ENCODE measurements at regions not wholly inside any gene's neighbourhood (a gene's known extent, or its start where the extent isn't known, plus 50 kb on each side); places are given as distances from the start of the nearest gene placed in this dataset.

- DNase-seq = no peak
These were observed 104.1 kb downstream of the KCTD15 start for GRCh38 chr19:33900817-33901216.

DNA sequence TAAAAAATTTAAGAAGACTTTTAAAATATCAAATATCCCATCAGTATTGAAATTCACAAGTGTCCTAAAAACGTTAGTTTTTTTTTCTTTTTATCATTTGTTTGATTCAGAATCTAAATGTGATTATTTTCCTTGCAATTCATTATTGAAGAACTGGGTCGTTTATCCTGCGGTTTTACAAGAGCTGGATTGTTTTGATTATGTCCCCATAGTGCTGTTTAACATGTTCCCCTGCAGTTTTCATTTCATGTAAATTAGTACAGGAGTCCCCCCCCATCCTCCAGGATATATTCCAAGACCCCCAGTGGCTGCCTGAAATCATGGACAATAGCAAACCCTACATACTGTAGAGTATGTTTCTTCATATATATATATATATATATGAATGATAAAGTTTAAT is 105.7 kb downstream of the KCTD15 start:
- no peak for DNase-seq

GRCh38 chr19:33902802-33903488 is 106.3 kb downstream of the KCTD15 start:
- DNase-seq = no peak

- DNase-seq = no peak
These were observed 106.8 kb downstream of the KCTD15 start for GRCh38 chr19:33903489-33903850.

- DNase-seq = peak; percentile 48
These were observed 108.0 kb downstream of the KCTD15 start for GRCh38 chr19:33904681-33905080.

DNA sequence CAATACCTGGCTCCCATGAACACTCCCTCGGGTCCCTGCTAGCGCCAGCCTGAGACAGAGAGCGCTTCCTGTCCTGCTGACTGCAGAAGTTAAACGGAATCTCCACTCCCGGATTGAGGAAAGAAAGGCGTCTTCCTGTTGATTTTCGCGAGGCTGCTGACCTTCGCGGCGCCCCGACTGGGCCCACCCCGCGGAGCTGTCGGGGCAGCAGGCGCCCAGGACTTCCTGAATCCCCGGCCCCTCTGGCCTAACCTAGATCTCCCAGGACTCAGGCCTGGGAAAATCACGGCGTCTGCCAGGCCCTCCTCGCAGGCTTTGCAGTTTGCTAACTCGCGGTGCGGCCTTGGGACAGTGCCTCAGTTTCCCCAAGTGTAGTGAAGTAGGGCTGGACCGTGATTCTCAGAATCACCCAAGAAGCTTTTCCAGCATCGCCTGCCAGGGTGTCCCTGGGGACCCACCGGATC is 108.8 kb downstream of the KCTD15 start:
- no peak for DNase-seq

- DNase-seq = peak; percentile 77
These were observed 109.4 kb downstream of the KCTD15 start for GRCh38 chr19:33905937-33906577.

DNA sequence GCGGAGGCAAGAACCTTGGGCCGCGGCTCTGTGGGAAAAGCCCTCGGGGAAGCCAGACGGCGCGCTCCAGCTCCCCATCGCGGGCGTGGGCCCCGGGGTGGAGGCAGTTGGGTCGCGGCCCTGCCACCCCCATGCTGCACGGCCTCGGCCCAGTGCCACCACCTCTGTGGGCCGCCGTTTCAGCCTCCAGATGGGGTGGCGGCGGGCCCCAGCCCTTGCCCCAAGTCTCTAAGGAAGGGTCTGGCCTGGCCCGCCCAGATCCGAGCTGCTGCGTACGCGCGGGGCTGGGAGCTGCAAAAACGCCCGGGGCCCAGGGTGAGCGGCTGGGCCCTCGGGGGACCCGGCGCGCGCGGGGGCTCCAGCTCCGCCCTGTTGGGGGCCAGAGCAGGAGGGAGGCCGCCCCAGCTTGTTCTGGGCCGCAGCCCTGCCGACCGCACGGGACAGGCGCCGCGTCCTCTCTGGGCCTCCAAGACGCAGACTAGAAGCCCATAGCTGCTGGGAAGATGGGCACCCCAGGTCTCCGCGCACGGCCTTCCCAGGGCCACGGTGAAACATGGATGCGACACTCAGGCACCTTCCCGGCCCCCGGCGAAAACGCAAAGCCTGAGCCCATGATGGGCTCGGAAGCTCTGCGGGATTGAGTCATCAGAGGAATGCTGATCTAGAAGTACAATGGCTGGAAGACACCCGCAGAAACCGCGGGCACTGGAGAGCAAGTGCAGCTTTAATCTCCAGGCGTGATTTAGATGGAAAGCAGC is 110.1 kb downstream of the KCTD15 start:
- DNase-seq = peak; percentile 39

GRCh38 chr19:33910922-33911321 is 114.3 kb downstream of the KCTD15 start:
- DNase-seq = no peak

DNA sequence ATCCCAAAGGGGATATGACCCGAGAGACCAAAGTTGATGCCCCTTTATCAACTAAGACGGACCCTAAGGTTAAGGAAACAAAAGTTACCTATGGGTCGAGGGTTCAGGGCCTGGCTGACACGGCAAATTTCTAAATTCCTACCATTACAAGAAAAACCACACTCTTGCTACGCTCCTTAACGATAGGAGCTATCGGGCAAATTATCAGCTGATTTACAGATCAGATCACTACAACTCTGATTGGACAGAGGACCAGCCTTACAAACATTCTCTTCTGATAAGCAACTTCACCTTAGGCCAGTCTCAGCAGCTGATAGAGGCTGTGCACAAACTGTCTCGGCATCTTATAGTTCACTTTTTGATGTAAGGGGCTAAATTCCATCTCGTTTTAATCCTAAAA is 117.9 kb downstream of the KCTD15 start:
- DNase-seq = no peak

DNA sequence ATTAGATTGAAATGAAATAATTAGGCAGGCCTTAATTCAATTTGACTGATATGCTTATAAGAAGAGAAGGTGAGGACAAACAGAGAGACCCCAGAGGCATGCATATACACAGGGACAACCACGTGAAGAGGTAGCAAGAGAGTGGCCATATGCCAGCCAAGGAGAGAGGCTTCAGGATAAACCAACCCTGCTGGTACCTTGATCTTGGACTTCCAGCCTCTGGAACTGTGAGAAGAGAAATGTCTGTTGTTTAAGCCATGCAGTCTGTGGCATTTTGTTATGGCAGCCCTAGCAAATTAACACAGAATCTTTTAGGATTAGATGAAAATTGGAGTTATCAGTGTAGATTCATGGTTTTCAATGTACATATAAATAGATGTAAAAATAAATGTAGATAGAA is 120.1 kb downstream of the KCTD15 start:
- DNase-seq = no peak

DNA sequence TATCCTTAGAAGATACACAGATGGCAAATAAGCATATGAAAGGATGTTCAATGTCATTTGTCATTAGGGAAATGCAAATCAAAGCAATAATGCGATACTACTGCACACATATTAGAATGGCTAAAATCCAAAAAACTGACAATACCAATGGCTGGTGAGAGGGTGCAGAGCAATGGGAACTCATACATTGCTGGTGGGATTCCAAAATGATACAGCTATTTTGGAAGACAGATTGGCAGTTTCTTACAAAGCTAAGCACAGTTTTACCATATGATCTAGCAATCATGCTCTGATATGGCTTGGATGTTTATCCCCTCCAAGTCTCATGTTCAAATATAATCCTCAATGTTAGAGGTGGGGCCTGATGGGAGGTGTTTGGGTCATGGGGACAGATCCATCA is 122.6 kb downstream of the KCTD15 start:
- DNase-seq = no peak

GRCh38 chr19:33921165-33921564 is 124.5 kb downstream of the KCTD15 start:
- no peak for DNase-seq

DNA sequence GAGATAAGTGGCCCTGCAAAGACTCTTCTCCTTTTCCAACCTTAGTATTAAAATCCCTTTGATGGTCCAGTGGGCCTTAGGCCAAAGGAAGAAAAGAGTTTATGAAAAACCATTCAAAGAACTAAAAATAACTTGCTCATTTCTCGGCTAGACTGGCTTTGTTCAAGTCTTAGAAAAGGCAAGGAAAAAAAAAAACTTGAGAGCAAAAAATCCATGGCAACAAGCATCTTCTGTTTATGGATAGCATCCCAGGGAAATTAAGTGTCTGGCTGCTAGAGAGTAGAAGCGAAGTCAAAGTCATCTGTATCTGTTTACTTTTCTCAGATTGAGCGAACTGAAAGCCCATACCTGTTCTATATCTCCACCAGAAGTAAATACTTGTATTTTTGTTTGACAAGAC is 129.6 kb downstream of the KCTD15 start:
- DNase-seq = no peak

DNA sequence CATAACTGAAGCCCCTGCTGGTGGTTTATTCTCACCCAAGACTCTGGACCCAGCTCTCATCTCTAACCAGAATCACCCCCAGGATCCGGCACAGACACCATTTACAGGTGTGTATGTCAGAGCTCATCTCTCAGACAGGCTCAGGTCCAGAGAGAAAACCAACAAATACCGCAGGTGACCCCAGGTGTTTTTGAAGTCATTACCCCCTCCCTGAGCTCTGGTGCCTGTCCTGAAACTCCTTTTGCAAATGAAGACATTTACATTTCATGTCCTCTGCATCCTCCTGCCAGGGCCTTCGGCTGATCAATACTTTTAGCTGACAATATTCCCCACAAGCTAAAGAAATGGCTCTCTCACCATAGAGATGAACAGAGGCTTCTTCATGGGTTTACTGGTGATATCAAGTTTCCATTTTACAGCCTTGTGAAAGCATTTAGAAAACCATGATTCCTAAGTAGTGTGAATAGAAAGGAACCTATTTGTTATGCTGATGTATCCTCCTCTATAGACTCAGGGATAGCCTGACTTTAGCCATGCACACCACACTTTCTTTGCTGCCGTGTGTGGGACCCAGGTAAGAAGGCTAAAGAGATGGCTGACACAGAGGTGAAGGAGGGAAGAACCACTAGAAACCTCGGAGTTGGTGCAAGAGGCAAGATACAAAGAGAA is 131.3 kb downstream of the KCTD15 start:
- DNase-seq = no peak

GRCh38 chr19:33928458-33928950 is 131.8 kb downstream of the KCTD15 start:
- DNase-seq = no peak

DNA sequence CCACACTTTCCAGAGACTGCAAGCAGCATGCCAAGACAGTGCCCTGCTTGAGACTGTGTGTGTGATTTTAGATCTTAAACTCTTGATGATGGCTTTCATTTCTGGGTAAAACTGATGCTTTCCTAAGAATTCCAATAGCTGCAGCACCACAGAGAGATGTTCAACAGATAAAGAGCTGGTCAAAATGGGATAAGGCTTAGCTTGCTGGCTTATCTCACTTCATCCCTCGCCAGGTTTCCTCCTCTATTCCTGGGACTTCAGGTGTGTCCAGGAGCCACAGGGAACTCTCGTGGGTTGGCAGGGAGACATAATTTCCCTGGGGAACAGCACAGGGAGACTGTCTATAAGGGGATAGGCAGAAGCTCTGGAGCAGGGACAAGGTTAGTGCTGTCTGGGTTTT is 137.3 kb downstream of the KCTD15 start:
- DNase-seq = no peak

DNA sequence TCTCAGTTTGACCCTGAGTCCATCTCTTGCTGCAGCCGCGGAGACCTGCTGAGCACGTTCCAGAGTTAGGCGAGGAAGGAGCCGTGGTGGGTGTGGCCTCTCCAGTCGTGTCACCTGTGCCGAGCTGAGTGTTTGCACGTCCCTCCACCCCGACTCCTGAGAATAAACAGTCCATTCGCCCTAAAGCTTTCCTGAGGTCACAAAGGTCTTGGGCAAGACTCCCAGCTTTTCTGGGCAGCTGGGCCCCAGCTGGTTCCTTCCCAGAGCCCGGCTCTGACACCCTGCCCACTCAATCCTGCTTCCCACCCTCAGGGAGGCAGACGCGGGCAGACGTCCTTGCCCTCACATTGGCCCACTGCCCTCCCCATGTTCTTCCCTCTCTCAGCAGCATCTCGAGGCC is 142.2 kb downstream of the KCTD15 start:
- DNase-seq = no peak

GRCh38 chr19:33941133-33941532 is 144.5 kb downstream of the KCTD15 start:
- DNase-seq = no peak

GRCh38 chr19:33946535-33947264 is 150.0 kb downstream of the KCTD15 start:
- no peak for DNase-seq

DNA sequence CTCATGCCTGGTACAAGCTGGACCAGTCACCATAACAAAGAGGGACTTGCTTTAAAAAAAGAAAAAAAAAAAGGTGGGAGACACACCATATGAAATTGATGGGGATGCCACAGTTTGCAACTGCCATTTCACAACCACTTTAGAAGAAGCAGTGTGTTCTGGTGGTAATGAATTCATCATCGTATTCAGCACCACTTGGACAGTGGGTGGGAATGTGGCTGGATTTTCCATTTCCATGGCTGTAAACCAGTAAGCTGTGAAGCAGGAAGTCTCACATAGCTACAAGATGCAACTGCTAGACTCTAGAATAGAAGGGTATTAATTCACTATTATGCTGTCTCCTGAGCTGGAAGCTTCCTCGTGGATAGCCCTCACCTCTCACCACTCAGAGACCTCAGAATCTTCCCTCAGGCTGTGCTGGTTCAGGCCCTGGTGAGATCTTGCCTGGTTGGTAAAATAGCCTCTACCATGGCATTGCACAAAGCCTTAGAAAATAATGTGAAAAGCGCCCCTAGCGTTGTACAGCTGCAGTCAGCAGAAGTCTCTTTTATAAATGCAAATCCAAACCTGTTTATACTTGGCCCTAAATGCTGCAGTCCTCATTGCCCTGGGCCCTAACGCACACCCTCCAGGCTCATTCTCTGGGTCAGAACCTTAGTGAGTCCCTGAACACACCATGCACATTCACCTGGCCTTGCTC is 150.7 kb downstream of the KCTD15 start:
- no peak for DNase-seq
